GM12891 (cell line): ENCODE measurements at regions not wholly inside any gene's neighbourhood (a gene's known extent, or its start where the extent isn't known, plus 50 kb on each side); places are given as distances from the start of the nearest gene placed in this dataset.

Source experiments
- POLR2A ChIP-seq: IDR thresholded peaks from 2 replicates; pipeline ENCODE4 v1.6.1; 2011; ENCODE audit warnings: low read depth, low read length, control low read depth
- TAF1 ChIP-seq: IDR thresholded peaks from 2 replicates; pipeline ENCODE4 v1.6.1; 2011; ENCODE audit warnings: low read depth, low read length, control low read depth

GRCh38 chr6:104531646-104532045 lies 328.1 kb downstream of the HACE1 start:
- TF ChIP-seq TAF1: no peak
- no peak for TF ChIP-seq POLR2A
